Neural cell (in vitro differentiated cells): ENCODE measurements at regions not wholly inside any gene's neighbourhood (a gene's known extent, or its start where the extent isn't known, plus 50 kb on each side); places are given as distances from the start of the nearest gene placed in this dataset.

Experiments used
- H2AFZ ChIP-seq: fragments of 200-600, 300-800 bp; sonication (generic), shearing (Covaris generic); 2 replicates; pipeline ENCODE4 v1.6.0; 2014; ENCODE audit warnings: low read depth, mild to moderate bottlenecking, antibody characterized with exemption, low read length, moderate library complexity
- H3F3A ChIP-seq: fragments of 200-600 bp; shearing (Covaris generic); 2 replicates; pipeline ENCODE4 v1.6.1; 2016; ENCODE audit warnings: mild to moderate bottlenecking, moderate library complexity, mixed read lengths, antibody characterized with exemption, low read length; ENCODE audit not compliant: insufficient read depth, poor library complexity, severe bottlenecking
- H3K27ac ChIP-seq: fragments of 200-600, 300-800 bp; sonication (generic), shearing (Covaris generic); 2 replicates; pipeline ENCODE4 v1.5.1; 2014; ENCODE audit warnings: mild to moderate bottlenecking, low read length, moderate library complexity
- H3K27me3 ChIP-seq: fragments of 300-800, 200-600 bp; sonication (generic), shearing (Covaris generic); 2 replicates; pipeline ENCODE4 v1.6.0; 2014; ENCODE audit warnings: mild to moderate bottlenecking, low read depth, low read length, moderate library complexity; ENCODE audit not compliant: insufficient read depth
- H3K36me3 ChIP-seq: fragments of 300-800, 200-600 bp; sonication (generic), shearing (Covaris generic); 2 replicates; pipeline ENCODE4 v1.5.1; 2014; ENCODE audit warnings: mild to moderate bottlenecking, antibody characterized with exemption, low read length, moderate library complexity; ENCODE audit not compliant: insufficient read depth
- H3K4me2 ChIP-seq: fragments of 300-800, 200-600 bp; sonication (generic), shearing (Covaris generic); 2 replicates; pipeline ENCODE4 v1.6.0; 2014; ENCODE audit warnings: mild to moderate bottlenecking, low read length
- H3K4me3 ChIP-seq: fragments of 300-800, 200-600 bp; sonication (generic), shearing (Covaris generic); 2 replicates; pipeline ENCODE4 v1.5.1; 2014; ENCODE audit warnings: mild to moderate bottlenecking, low read length, moderate library complexity
- H3K79me2 ChIP-seq: fragments of 200-600 bp; shearing (Covaris generic); replicated peaks from 2 replicates; pipeline ENCODE4 v1.6.0; 2014; ENCODE audit warnings: mild to moderate bottlenecking, low read length, moderate library complexity; ENCODE audit not compliant: insufficient read depth
- H3K9ac ChIP-seq: fragments of 300-800, 200-600 bp; sonication (generic), shearing (Covaris generic); 2 replicates; pipeline ENCODE4 v1.6.1; 2016; ENCODE audit warnings: mild to moderate bottlenecking, low read length, mixed read lengths
- H3K9me2 ChIP-seq: fragments of 200-600 bp; shearing (Covaris generic); 2 replicates; pipeline ENCODE4 v1.6.1; 2016; ENCODE audit warnings: mild to moderate bottlenecking, low read length, mixed read lengths; ENCODE audit not compliant: insufficient read depth
- H3K9me3 ChIP-seq: fragments of 200-600, 300-800 bp; sonication (generic), shearing (Covaris generic); 2 replicates; pipeline ENCODE4 v1.6.1; 2016; ENCODE audit warnings: mild to moderate bottlenecking, mixed run types, low read length, moderate library complexity, mixed read lengths
- H4K20me1 ChIP-seq: fragments of 200-600 bp; shearing (Covaris generic); 2 replicates; pipeline ENCODE4 v1.6.1; 2016; ENCODE audit warnings: mild to moderate bottlenecking, mixed run types; ENCODE audit not compliant: insufficient read depth
- EP300 ChIP-seq: fragments of 450-650 bp; conservative IDR thresholded peaks from 2 replicates; pipeline ENCODE4 v1.6.1; 2014; ENCODE audit warnings: antibody characterized with exemption, mild to moderate bottlenecking, moderate library complexity; ENCODE audit not compliant: poor library complexity, severe bottlenecking
- EZH2 ChIP-seq: fragments of 200-600, 300-800 bp; shearing (Covaris generic), sonication (generic); IDR thresholded peaks from 2 replicates; pipeline ENCODE4 v1.6.1; 2014; ENCODE audit warnings: antibody characterized with exemption, low read length, borderline replicate concordance, mild to moderate bottlenecking; ENCODE audit not compliant: insufficient read depth, poor library complexity, severe bottlenecking
- MXI1 ChIP-seq: fragments of 450-650 bp; conservative IDR thresholded peaks from 2 replicates; pipeline ENCODE4 v1.6.1; 2014; ENCODE audit warnings: antibody characterized with exemption, mild to moderate bottlenecking; ENCODE audit not compliant: poor library complexity, severe bottlenecking
- POLR2AphosphoS5 ChIP-seq: IDR thresholded peaks from 2 replicates; pipeline ENCODE4 v1.6.1; 2012
- RAD21 ChIP-seq: fragments of 450-650 bp; conservative IDR thresholded peaks from 2 replicates; pipeline ENCODE4 v1.6.1; 2014; ENCODE audit warnings: antibody characterized with exemption, mild to moderate bottlenecking, moderate library complexity
- SMC3 ChIP-seq: fragments of 450-650 bp; conservative IDR thresholded peaks from 2 replicates; pipeline ENCODE4 v1.6.1; 2014; ENCODE audit warnings: antibody characterized with exemption, mild to moderate bottlenecking, moderate library complexity; ENCODE audit not compliant: poor library complexity
- TAF1 ChIP-seq: IDR thresholded peaks from 2 replicates; pipeline ENCODE4 v1.6.1; 2012; ENCODE audit warnings: low read depth
- TF ChIP-seq, protein P1 (sequence below): fragments of 450-650 bp; IDR thresholded peaks from 2 replicates; pipeline ENCODE4 v1.5.1; 2014; ENCODE audit warnings: antibody characterized with exemption, mild to moderate bottlenecking, moderate library complexity; ENCODE audit not compliant: poor library complexity, severe bottlenecking
- TF ChIP-seq, protein P2 (sequence below): IDR thresholded peaks from 2 replicates; pipeline ENCODE4 v1.6.1; 2012; ENCODE audit warnings: borderline replicate concordance

DNA sequence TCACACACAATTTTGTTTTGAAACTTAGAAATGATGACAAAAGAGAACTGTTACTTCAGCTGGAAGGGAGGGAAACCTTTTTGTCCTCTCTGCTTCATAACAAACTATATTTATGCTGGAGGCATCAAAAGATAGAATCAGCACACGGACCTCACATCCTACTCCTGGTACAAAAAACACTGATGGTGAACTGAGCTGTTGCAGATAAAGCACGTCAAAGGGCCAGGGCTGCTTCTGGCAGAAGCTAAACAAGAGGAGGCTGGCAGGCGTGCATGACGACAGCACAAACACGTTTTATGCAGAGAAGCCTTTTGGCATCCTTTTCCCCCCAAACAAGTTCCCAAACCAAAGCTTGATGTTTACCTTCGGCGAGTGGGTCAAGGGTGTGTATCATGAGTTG lies 169.6 kb downstream of the SLC24A2 start:
- no peaks in the 10 kb centered on the region for H3K79me2 ChIP-seq
- H3K4me3 ChIP-seq = no peak overlapping the region
- no peak overlapping the region for H3K27ac ChIP-seq
- no peaks in the 10 kb centered on the region for H3K9me3 ChIP-seq
- no peaks in the 10 kb centered on the region for H3K27me3 ChIP-seq
- no peaks in the 10 kb centered on the region for H3F3A ChIP-seq
- H4K20me1 ChIP-seq = no peaks in the 10 kb centered on the region
- no peak overlapping the region for H3K4me2 ChIP-seq
- no peaks in the 10 kb centered on the region for H3K36me3 ChIP-seq
- no peak overlapping the region for H3K9ac ChIP-seq
- H3K9me2 ChIP-seq = no peaks in the 10 kb centered on the region
- TF ChIP-seq SMC3 = no peak
- TF ChIP-seq EZH2 = no peak
- no peak for TF ChIP-seq RAD21
- no peak for TF ChIP-seq EP300
- no peak for TF ChIP-seq MXI1
- no peak for TF ChIP-seq POLR2AphosphoS5
- TF ChIP-seq, protein P1, sequence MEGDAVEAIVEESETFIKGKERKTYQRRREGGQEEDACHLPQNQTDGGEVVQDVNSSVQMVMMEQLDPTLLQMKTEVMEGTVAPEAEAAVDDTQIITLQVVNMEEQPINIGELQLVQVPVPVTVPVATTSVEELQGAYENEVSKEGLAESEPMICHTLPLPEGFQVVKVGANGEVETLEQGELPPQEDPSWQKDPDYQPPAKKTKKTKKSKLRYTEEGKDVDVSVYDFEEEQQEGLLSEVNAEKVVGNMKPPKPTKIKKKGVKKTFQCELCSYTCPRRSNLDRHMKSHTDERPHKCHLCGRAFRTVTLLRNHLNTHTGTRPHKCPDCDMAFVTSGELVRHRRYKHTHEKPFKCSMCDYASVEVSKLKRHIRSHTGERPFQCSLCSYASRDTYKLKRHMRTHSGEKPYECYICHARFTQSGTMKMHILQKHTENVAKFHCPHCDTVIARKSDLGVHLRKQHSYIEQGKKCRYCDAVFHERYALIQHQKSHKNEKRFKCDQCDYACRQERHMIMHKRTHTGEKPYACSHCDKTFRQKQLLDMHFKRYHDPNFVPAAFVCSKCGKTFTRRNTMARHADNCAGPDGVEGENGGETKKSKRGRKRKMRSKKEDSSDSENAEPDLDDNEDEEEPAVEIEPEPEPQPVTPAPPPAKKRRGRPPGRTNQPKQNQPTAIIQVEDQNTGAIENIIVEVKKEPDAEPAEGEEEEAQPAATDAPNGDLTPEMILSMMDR = no peak
- TF ChIP-seq TAF1 = no peak
- TF ChIP-seq, protein P2, sequence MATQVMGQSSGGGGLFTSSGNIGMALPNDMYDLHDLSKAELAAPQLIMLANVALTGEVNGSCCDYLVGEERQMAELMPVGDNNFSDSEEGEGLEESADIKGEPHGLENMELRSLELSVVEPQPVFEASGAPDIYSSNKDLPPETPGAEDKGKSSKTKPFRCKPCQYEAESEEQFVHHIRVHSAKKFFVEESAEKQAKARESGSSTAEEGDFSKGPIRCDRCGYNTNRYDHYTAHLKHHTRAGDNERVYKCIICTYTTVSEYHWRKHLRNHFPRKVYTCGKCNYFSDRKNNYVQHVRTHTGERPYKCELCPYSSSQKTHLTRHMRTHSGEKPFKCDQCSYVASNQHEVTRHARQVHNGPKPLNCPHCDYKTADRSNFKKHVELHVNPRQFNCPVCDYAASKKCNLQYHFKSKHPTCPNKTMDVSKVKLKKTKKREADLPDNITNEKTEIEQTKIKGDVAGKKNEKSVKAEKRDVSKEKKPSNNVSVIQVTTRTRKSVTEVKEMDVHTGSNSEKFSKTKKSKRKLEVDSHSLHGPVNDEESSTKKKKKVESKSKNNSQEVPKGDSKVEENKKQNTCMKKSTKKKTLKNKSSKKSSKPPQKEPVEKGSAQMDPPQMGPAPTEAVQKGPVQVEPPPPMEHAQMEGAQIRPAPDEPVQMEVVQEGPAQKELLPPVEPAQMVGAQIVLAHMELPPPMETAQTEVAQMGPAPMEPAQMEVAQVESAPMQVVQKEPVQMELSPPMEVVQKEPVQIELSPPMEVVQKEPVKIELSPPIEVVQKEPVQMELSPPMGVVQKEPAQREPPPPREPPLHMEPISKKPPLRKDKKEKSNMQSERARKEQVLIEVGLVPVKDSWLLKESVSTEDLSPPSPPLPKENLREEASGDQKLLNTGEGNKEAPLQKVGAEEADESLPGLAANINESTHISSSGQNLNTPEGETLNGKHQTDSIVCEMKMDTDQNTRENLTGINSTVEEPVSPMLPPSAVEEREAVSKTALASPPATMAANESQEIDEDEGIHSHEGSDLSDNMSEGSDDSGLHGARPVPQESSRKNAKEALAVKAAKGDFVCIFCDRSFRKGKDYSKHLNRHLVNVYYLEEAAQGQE = no peak
- no peak overlapping the region for H2AFZ ChIP-seq

DNA sequence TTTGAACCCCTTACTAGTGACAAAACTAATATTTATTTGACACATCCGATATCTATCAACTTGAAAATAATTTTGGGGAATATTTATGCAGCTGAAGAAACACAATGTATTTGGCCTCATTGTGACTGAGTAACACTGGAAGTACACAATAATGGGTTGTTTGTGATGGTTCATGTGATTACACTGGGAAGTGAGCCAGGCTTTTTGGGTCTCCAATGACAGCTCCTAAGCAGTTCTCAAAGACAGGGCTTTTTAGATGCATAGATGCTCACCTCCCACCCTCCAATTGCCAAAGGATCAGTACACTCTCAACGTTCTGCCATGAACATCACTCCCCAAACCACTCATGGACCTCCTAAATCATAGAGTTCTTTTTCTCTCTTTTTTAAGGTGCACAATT lies 170.0 kb downstream of the SLC24A2 start:
- Histone ChIP-seq H3K9me3 (no peaks in the 10 kb centered on the region), H3F3A (no peaks in the 10 kb centered on the region), H3K9ac (no peak overlapping the region), H3K27me3 (no peaks in the 10 kb centered on the region), H3K9me2 (no peaks in the 10 kb centered on the region), H3K27ac (no peak overlapping the region), H2AFZ (no peak overlapping the region), H3K4me2 (no peak overlapping the region), H4K20me1 (no peaks in the 10 kb centered on the region), H3K4me3 (no peak overlapping the region), H3K79me2 (no peaks in the 10 kb centered on the region), H3K36me3 (no peaks in the 10 kb centered on the region)
- TF ChIP-seq, protein P2 = no peak
- TF ChIP-seq EZH2 = no peak
- TF ChIP-seq TAF1 = no peak
- TF ChIP-seq MXI1 = no peak
- TF ChIP-seq RAD21 = no peak
- TF ChIP-seq POLR2AphosphoS5 = no peak
- no peak for TF ChIP-seq EP300
- TF ChIP-seq, protein P1 = no peak
- TF ChIP-seq SMC3 = no peak
